HG02610 (cell line): ENCODE measurements at regions not wholly inside any gene's neighbourhood (a gene's known extent, or its start where the extent isn't known, plus 50 kb on each side); places are given as distances from the start of the nearest gene placed in this dataset.
A peak's percentile ranks its signal among the peaks of the same experiment; 100 is the strongest.

ENCODE experiments used
- ATAC-seq: cut with Tn5 transposase; IDR thresholded peaks from one replicate; pipeline ENCODE4 v1.9.1; 2021; ENCODE audit warnings: mild to moderate bottlenecking, moderate library complexity; ENCODE audit not compliant: unreplicated experiment

DNA sequence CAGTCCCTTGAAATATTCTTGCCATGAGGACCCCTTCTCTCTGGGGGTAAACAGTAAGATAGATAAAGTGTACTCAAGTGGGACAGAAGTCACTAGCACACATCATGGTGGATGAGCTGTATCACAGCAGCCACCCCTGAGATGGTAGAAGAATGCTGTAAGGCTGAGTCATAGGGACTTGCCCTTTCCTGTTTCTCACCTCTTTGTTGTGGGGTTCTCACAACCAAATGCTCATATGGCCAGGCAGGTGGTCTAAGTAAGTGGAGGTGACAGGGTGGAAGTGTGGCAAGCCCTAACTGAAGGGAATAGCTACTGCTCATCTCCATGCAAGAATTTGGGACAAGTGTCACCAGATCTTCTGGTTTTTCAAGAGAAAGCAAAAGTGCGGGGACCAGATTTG lies 202.7 kb upstream of the SLC14A2 start:
- ATAC-seq, result peak; percentile 95

- ATAC-seq, result no peak
Measured at GRCh38 chr18:45413180-45413836, 202.0 kb upstream of the SLC14A2 start.

DNA sequence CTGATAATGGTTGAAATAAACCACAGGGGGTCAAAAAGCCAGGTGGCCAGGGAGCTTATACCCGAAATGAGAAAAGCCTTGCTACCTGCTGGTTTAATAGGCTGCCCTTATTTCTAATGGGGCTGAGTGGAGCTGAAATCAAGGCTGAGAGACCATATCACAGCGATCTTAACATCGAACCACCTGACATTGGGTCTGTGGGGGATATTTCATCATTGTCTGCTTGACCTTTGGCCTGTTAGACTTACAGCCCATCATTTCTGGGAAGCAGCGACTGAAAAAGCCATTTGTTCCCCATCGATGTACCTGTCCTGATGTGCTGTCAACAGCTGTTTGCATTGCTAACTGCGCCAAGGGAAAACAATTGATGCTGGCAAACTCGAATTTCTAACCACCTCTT lies 199.7 kb upstream of the SLC14A2 start:
- no peak for ATAC-seq

GRCh38 chr18:45416168-45416567 lies 199.1 kb upstream of the SLC14A2 start:
- no peak for ATAC-seq

GRCh38 chr18:45417392-45417791 lies 197.9 kb upstream of the SLC14A2 start:
- no peak for ATAC-seq

DNA sequence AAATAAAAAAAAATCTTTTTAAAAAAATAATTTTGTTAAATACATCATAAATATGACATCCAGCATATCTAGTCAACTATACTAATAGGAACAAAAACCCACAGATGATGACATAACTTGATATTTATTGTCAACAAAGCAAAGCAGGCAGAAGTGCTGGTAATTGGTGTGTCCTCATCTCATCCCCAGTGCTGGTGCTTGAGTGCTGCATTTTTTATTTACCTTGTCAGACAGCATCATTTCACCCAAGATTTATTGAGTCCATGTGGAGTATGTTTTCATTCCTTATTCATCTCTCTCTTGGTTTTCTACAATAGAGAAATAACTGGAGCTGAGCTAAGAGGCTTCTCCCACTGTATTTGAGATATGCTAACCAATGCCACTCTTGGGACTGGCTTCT lies 191.6 kb upstream of the SLC14A2 start:
- no peak for ATAC-seq

- ATAC-seq, result no peak
Measured at GRCh38 chr18:45430041-45430440, 185.2 kb upstream of the SLC14A2 start.

GRCh38 chr18:45435810-45436209 lies 179.5 kb upstream of the SLC14A2 start:
- ATAC-seq, result no peak

DNA sequence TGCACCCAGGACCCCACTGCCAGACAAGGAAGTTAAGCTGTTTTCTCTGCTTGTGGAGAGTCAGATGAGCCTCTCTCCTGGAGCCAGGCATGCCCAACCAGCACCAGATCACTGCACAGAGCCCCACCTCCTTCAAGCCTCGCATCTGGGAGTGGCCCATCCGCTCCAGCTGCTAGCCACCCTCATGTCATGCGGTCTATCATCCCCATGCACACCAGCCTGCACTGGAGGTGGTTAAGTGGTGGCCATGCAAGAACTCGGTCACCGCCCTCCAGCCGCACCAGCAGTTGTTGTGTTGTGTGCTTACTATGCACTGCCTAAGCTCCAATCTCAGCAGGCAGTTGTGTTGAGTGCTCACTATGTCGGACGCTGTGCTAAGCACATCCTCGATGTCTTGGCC lies 177.9 kb upstream of the SLC14A2 start:
- ATAC-seq, result no peak

DNA sequence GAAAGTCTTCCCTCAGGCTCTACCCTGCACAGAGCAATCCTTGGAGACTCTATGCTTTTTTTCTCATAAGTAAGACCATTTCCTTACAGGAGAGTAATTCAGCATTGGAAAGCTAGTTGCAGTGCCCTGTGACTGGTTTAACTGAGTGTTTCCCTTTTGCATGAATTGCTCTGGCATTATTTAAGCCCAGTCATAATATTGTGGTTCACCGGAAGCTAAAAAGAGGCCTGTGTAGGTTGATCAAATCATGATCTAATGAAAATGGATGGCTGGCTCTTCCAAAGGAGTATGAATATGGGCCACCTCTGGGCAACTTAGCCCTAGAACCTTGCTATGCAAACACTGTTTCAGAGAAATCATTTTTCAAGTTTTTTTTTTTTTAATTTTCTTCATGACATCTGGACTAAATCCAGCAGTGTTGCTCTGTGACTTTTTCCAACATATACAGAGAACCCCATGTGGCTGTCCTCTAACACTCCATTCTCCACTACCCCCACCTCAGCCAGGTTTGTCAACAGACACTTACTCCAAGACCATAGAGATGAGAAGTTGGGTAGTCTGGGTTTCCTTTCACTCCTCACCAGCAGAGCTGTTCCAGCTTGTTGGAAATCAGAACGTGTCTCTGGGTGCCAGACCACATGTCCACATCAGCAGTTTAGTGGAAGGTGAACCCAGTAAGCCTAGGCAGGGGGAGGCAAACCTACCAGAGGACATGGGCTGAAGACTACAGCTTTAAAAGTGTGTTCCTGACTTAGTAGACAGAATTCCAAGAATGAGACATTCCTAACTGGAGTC lies 175.2 kb upstream of the SLC14A2 start:
- no peak for ATAC-seq

GRCh38 chr18:45441110-45441847 lies 174.0 kb upstream of the SLC14A2 start:
- no peak for ATAC-seq

DNA sequence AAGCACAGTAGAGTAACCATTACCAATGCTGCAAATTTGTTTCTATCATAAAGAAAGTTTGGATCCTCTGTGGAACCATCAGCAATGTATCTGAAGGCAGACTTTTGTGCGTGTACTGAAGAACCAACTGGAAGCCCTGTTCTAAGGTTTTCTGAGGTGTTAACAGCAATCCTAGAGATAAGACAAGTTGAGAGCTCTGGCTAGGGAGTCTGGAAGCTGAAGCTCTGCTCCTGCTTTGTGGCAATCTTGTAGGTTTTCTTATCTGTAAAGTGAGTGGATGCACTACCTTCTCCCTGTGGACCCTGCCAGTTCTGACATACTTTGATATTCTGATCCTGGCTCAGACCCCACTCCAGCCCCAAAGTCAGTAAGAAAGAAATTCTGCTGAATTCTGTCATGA lies 171.2 kb upstream of the SLC14A2 start:
- ATAC-seq, result no peak

DNA sequence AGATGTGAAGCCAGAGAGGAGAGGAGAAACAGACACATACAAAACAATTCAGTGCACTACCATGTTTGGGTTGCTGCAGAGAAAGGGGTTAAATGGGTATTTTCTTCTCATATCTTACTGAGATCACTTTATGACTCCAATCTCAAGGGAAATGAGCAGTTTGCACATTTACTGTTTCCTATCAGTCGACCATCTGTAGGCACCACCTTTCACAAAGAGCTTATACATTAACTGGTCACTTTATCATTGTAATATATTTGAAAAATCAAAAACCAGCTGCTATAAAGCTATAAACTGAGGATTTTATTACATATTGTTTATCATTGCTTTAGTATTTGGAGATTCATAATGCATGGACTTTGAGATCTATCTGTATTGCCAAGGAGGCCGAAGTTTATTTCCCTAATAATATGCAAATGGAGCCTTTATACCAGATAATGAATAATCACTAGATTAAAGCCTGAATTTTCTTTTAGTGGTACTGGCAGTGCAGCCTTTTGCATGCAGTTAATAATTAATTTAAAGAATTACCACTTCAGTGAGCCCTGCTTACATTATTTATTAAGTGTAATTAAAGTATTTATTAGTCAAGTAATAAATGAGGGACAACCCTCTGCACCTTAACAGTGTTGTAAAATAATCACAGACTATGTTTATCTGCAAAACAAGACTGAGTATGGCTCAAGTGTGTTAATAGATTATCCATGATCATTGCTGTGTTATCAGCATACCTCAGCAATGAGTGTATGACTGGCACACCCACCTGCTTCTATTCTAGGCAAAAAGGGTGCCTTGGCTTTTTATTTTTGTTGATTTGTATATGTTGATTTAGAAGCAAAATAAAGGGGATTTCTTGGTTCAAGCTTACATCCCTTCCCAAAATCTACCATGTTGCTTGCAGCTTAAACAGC lies 167.7 kb upstream of the SLC14A2 start:
- ATAC-seq, result no peak

GRCh38 chr18:45448871-45449270 lies 166.4 kb upstream of the SLC14A2 start:
- ATAC-seq, result no peak

DNA sequence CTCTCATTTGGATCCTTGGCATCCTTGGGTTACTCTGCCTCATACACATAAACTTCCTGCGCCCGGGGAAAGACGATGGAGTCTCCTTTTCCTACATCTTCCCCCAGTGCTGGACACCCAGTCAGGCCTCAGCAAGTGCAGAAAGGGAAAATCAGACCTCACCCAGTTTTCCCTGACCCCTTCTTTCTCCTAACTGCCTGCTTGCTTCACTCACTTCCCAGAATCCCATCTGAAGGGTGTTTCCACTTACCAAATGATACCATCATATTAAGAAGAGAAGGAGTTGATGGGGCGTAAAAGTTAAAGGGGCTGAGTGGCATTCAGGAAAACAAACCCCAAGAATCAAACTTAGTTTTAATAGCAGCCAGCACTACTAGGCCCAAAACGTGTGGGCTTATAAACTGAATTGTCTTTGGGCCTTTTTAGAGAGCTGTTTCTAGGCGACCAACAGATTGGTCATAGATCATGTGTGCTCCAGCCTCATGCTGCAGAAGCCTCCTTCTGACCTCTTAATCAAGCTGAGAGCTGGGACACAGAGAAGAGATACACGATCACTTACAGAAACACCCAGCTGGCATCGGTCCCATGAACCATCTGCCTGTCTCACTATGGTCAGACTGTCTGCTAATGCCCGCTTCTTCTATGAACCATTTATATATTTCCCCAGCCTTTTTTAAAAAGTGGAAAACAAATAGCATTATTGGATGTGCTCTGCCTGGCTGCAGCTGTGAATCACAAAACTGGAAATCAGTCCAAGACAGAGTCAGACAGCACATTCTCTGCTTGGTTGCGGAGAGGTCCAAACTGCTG lies 165.7 kb upstream of the SLC14A2 start:
- no peak for ATAC-seq

- ATAC-seq, result no peak
Measured at GRCh38 chr18:45456090-45457021, 158.9 kb upstream of the SLC14A2 start.

- no peak for ATAC-seq
Measured at GRCh38 chr18:45458033-45458432, 157.2 kb upstream of the SLC14A2 start.

- no peak for ATAC-seq
Measured at GRCh38 chr18:45462179-45462578, 153.1 kb upstream of the SLC14A2 start.

DNA sequence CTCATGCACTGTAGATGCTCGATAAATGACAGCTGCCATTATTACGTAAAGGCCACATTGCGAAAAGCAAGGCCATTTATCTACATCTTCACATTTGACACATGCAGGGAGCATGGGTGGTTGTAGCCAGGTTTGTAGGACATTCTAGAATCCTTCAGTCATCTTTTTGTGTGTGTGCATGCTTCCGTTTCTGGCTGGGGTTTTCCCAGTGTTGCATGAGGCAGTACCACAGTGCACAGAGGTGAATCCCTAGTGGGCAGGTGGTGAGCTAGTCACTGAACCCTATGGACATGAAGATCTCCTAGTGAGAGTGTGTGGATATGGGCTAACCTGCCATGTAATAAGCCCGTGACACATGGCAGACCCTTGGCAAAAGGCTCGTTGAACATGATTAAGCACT lies 151.8 kb upstream of the SLC14A2 start:
- no peak for ATAC-seq
